ENCODE measurements at regions not wholly inside any gene's neighbourhood (a gene's known extent, or its start where the extent isn't known, plus 50 kb on each side); places are given as distances from the start of the nearest gene placed in this dataset.
"Not testable (repeated sequence)": the region's sequence is repeated elsewhere in the genome, so short reads cannot be mapped to it uniquely, and the experiment has no call there.

- DNase-seq (ENCODE audit: low read depth) = no peak
Observed at GRCh38 chr1:66460776-66461175, 73.2 kb upstream of the SGIP1 start.

GRCh38 chr1:66462313-66462712 is 71.6 kb upstream of the SGIP1 start:
- no peak for DNase-seq (ENCODE audit: low read depth)

GRCh38 chr1:66464351-66464750 is 69.6 kb upstream of the SGIP1 start:
- DNase-seq (ENCODE audit: low read depth) = no peak

- DNase-seq (ENCODE audit: low read depth) = peak; percentile 96
Observed at GRCh38 chr1:66464802-66465201, 69.2 kb upstream of the SGIP1 start.

- DNase-seq (ENCODE audit: low read depth) = peak; percentile 87
Observed at GRCh38 chr1:66466695-66467094, 67.3 kb upstream of the SGIP1 start.

GRCh38 chr1:66468722-66469121 is 65.2 kb upstream of the SGIP1 start:
- DNase-seq (ENCODE audit: low read depth) = no peak

- no peak for DNase-seq (ENCODE audit: low read depth)
Observed at GRCh38 chr1:66475940-66476339, 58.0 kb upstream of the SGIP1 start.

GRCh38 chr1:66476774-66477173 is 57.2 kb upstream of the SGIP1 start:
- no peak for DNase-seq (ENCODE audit: low read depth)

GRCh38 chr1:66478116-66478515 is 55.8 kb upstream of the SGIP1 start:
- DNase-seq (ENCODE audit: low read depth) = no peak

- DNase-seq (ENCODE audit: low read depth) = no peak
Observed at GRCh38 chr1:66480162-66480561, 53.8 kb upstream of the SGIP1 start.

- not testable (repeated sequence) for DNase-seq (ENCODE audit: low read depth)
Observed at GRCh38 chr1:66481215-66481614, 52.7 kb upstream of the SGIP1 start.

All from HS-27A (cell line).